ENCODE measurements at regions not wholly inside any gene's neighbourhood (a gene's known extent, or its start where the extent isn't known, plus 50 kb on each side); places are given as distances from the start of the nearest gene placed in this dataset.
A peak's percentile ranks its signal among the peaks of the same experiment; 100 is the strongest.

- Mint-ChIP-seq H3K4me1 (ENCODE audit: low read depth) (no peaks in the 10 kb centered on the region), H3K9me3 (no peaks in the 10 kb centered on the region), H3K27me3 (peaks cover 23% of the 10 kb centered on the region), H3K27ac (no peak overlapping the region), H3K4me3 (no peak overlapping the region), H3K36me3 (ENCODE audit: low read depth) (no peaks in the 10 kb centered on the region)
- POLR2A ChIA-PET = no interaction called here
- TF ChIP-seq CTCF (IDR thresholded peaks at IDR 0.05) = no peak
- CTCF ChIA-PET = interaction anchor here (1.7 to 1.8 kb wide), 2 partner anchors 11 to 19 kb away, joined by 4 to 7 read pairs; no protein-coding TSS in a partner anchor
- ATAC-seq = no peak
- DNase-seq = no peak
- intact Hi-C loops (cut with micrococcal nuclease) = no loop called here
Measured at GRCh38 chr2:136404176-136404575, 286.2 kb upstream of the CXCR4 start.

- intact Hi-C loops (cut with micrococcal nuclease) = no loop called here
- Mint-ChIP-seq H3K4me1 (ENCODE audit: low read depth) (no peaks in the 10 kb centered on the region), H3K27ac (no peak overlapping the region), H3K9me3 (no peaks in the 10 kb centered on the region), H3K36me3 (ENCODE audit: low read depth) (no peaks in the 10 kb centered on the region), H3K27me3 (peaks cover 23% of the 10 kb centered on the region), H3K4me3 (no peak overlapping the region)
- no peak for TF ChIP-seq CTCF (IDR thresholded peaks at IDR 0.05)
- POLR2A ChIA-PET = interaction anchor here (1.5 kb wide), 1 partner anchor 20 kb away, joined by 3 read pairs; no protein-coding TSS in a partner anchor
- CTCF ChIA-PET = interaction anchor here (0.7 to 1.3 kb wide), 4 partner anchors 8 to 21 kb away, joined by 3 to 4 read pairs (median 3); no protein-coding TSS in a partner anchor
- ATAC-seq (no peak), DNase-seq (no peak)
Measured at GRCh38 chr2:136402281-136402680, 284.3 kb upstream of the CXCR4 start.

GRCh38 chr2:136399667-136400289, 281.8 kb upstream of the CXCR4 start:
- peaks cover 10% of the 10 kb centered on the region for H3K4me1 Mint-ChIP-seq (ENCODE audit: low read depth)
- H3K36me3 Mint-ChIP-seq (ENCODE audit: low read depth) = no peaks in the 10 kb centered on the region
- no peak for DNase-seq
- ATAC-seq = no peak
- ChIA-PET CTCF (no interaction called here), POLR2A (interaction anchor here (0.8 kb wide), 1 partner anchor 16 kb away, joined by 3 read pairs; no protein-coding TSS in a partner anchor)
- TF ChIP-seq CTCF (IDR thresholded peaks at IDR 0.05) = no peak
- H3K4me3 Mint-ChIP-seq = no peak overlapping the region
- intact Hi-C loops (cut with micrococcal nuclease) = no loop called here
- H3K9me3 Mint-ChIP-seq = no peaks in the 10 kb centered on the region
- no peak overlapping the region for H3K27ac Mint-ChIP-seq
- peaks cover 22% of the 10 kb centered on the region for H3K27me3 Mint-ChIP-seq

- CTCF ChIA-PET = interaction anchor here (0.8 to 1.3 kb wide), 3 partner anchors 11 to 686 kb away, joined by 3 read pairs; no protein-coding TSS in a partner anchor
- H3K4me3 Mint-ChIP-seq = no peak overlapping the region
- ATAC-seq (peak; percentile 45), DNase-seq (no peak)
- no peaks in the 10 kb centered on the region for H3K9me3 Mint-ChIP-seq
- no peaks in the 10 kb centered on the region for H3K27me3 Mint-ChIP-seq
- H3K27ac Mint-ChIP-seq = peak overlapping the region; percentile 11
- POLR2A ChIA-PET = no interaction called here
- TF ChIP-seq CTCF (IDR thresholded peaks at IDR 0.05) = no peak
- intact Hi-C loops (cut with micrococcal nuclease) = no loop called here
- no peaks in the 10 kb centered on the region for H3K36me3 Mint-ChIP-seq (ENCODE audit: low read depth)
- peaks cover 32% of the 10 kb centered on the region for H3K4me1 Mint-ChIP-seq (ENCODE audit: low read depth)
Measured at GRCh38 chr2:136395582-136395981, 277.6 kb upstream of the CXCR4 start.

Measured in activated CD8-positive, alpha-beta T cell treated with anti-CD3 and anti-CD28 coated beads for 36 hours (primary cell).